PC-9 (cell line): ENCODE measurements at regions not wholly inside any gene's neighbourhood (a gene's known extent, or its start where the extent isn't known, plus 50 kb on each side); places are given as distances from the start of the nearest gene placed in this dataset.

ENCODE experiments used
- BruUV-seq: library from RNA; stranded (reverse); fragments of 400-500 nt; replicated peaks from 2 replicates; lab custom pipeline; 2021; lab: Mats Ljungman, UMichigan
- CTCF ChIA-PET: fragments of 300-600 bp; sonication (Branson Sonifier 250); formaldehyde crosslinking; loops from one replicate; lab custom pipeline; 2022; ENCODE audit warnings: antibody characterized with exemption; lab: Charles Lee
- POLR2A ChIA-PET: fragments of 300-600 bp; sonication (Branson Sonifier 250); formaldehyde crosslinking; loops from one replicate; lab custom pipeline; 2022; ENCODE audit warnings: antibody characterized with exemption; ENCODE audit not compliant: unreplicated experiment; lab: Charles Lee
- DNase-seq, 2 experiments: peaks; one replicate each; pipeline versions ENCODE4 v3.0.0 to v3.0.0-alpha.2; 2015 to 2022; ENCODE audit warnings: mixed read lengths in 1 of 2
- H2AFZ ChIP-seq: fragments of 200-600 bp; sonication (generic); 2 replicates; pipeline ENCODE4 v1.8.1; 2017; ENCODE audit warnings: antibody characterized with exemption
- H3F3A ChIP-seq: fragments of 200-600 bp; sonication (generic); 2 replicates; pipeline ENCODE4 v1.8.1; 2017; ENCODE audit warnings: antibody characterized with exemption, mild to moderate bottlenecking, low read depth; ENCODE audit not compliant: insufficient read depth
- H3K27ac ChIP-seq: fragments of 200-600 bp; sonication (generic); 2 replicates; pipeline ENCODE4 v1.6.1; 2016; ENCODE audit warnings: mixed run types
- H3K27me3 ChIP-seq: fragments of 200-600 bp; sonication (generic); 2 replicates; pipeline ENCODE4 v1.6.1; 2016; ENCODE audit warnings: low read depth, mixed run types; ENCODE audit not compliant: insufficient read depth
- H3K36me3 ChIP-seq: fragments of 200-600 bp; sonication (generic); 2 replicates; pipeline ENCODE4 v1.6.1; 2016; ENCODE audit warnings: low read depth, mixed run types
- H3K4me1 ChIP-seq: fragments of 200-600 bp; sonication (generic); replicated peaks from 2 replicates; pipeline ENCODE4 v1.6.1; 2016; ENCODE audit warnings: mixed run types; ENCODE audit not compliant: insufficient read depth
- H3K4me2 ChIP-seq: fragments of 200-600 bp; sonication (generic); 2 replicates; pipeline ENCODE4 v1.6.1; 2017; ENCODE audit warnings: mixed run types
- H3K4me3 ChIP-seq: fragments of 200-600 bp; sonication (generic); 2 replicates; pipeline ENCODE4 v1.6.1; 2016; ENCODE audit warnings: mixed run types
- H3K79me2 ChIP-seq: fragments of 200-600 bp; sonication (generic); 2 replicates; pipeline ENCODE4 v1.6.1; 2017; ENCODE audit warnings: low read depth, mixed run types
- H3K9me2 ChIP-seq: fragments of 200-600 bp; sonication (generic); 2 replicates; pipeline ENCODE4 v1.8.1; 2017; ENCODE audit warnings: mild to moderate bottlenecking; ENCODE audit not compliant: insufficient read depth
- H3K9me3 ChIP-seq: fragments of 200-600 bp; sonication (generic); 2 replicates; pipeline ENCODE4 v1.8.1; 2016; ENCODE audit warnings: low read depth; ENCODE audit not compliant: insufficient read depth
- H4K20me1 ChIP-seq: fragments of 200-600 bp; sonication (generic); 2 replicates; pipeline ENCODE4 v1.8.1; 2017; ENCODE audit not compliant: insufficient read depth
- CTCF ChIP-seq: fragments of 200-600 bp; sonication (generic); conservative IDR thresholded peaks from 2 replicates; pipeline ENCODE4 v1.6.1; 2017; ENCODE audit warnings: mixed run types, antibody characterized with exemption, mild to moderate bottlenecking, moderate library complexity
- EZH2 ChIP-seq: fragments of 200-600 bp; sonication (generic); IDR thresholded peaks from 2 replicates; pipeline ENCODE4 v1.8.0; 2017; ENCODE audit warnings: antibody characterized with exemption, low read depth
- intact Hi-C: fragments of 100-400 bp; cut with micrococcal nuclease; formaldehyde crosslinking; loops from one replicate; pipeline ENCODE4 v1.10.0; 2022; ENCODE audit not compliant: unreplicated experiment

- TF ChIP-seq CTCF (no peak), EZH2 (no peak)
- Histone ChIP-seq H3K9me3 (no peaks in the 10 kb centered on the region), H4K20me1 (no peaks in the 10 kb centered on the region), H3K27me3 (peaks cover 2% of the 10 kb centered on the region; the same call in 1 of the 2 replicates), H3K27ac (no peak overlapping the region), H3K4me1 (no peaks in the 10 kb centered on the region; the same call in 1 of the 2 replicates), H3K4me2 (no peak overlapping the region), H3K9me2 (no peaks in the 10 kb centered on the region), H3K4me3 (no peak overlapping the region), H3F3A (no peaks in the 10 kb centered on the region), H3K79me2 (no peaks in the 10 kb centered on the region), H2AFZ (no peak overlapping the region), H3K36me3 (no peaks in the 10 kb centered on the region)
- ChIA-PET POLR2A (no interaction called here), CTCF (no interaction called here)
- BruUV-seq = no TSS peak
- intact Hi-C loops = no loop called here
- DNase-seq = no peak
Measured at GRCh38 chr10:29372920-29373319, 84.0 kb downstream of the LYZL1 start.

GRCh38 chr10:29374162-29374561 is 85.3 kb downstream of the LYZL1 start:
- no TSS peak for BruUV-seq

GRCh38 chr10:29375888-29376287 is 87.0 kb downstream of the LYZL1 start:
- DNase-seq = no peak
- H3K4me3 ChIP-seq = no peak overlapping the region
- no peaks in the 10 kb centered on the region for H3F3A ChIP-seq
- no TSS peak for BruUV-seq
- intact Hi-C loops = loop anchor here (5.0 kb wide), 2 partner anchors 71 to 714 kb away; no protein-coding TSS in a partner anchor
- no peaks in the 10 kb centered on the region for H3K27me3 ChIP-seq
- TF ChIP-seq CTCF = no peak
- no peak for TF ChIP-seq EZH2
- no peak overlapping the region for H2AFZ ChIP-seq
- no peak overlapping the region for H3K4me2 ChIP-seq
- ChIA-PET CTCF (interaction anchor here (0.6 kb wide), 1 partner anchor 14 kb away, joined by 5 read pairs; no protein-coding TSS in a partner anchor), POLR2A (no interaction called here)
- H3K9me3 ChIP-seq = no peaks in the 10 kb centered on the region
- H3K79me2 ChIP-seq = no peaks in the 10 kb centered on the region
- H3K27ac ChIP-seq = no peak overlapping the region
- H3K9me2 ChIP-seq = no peaks in the 10 kb centered on the region
- no peaks in the 10 kb centered on the region; the same call in 1 of the 2 replicates for H3K4me1 ChIP-seq
- no peaks in the 10 kb centered on the region for H4K20me1 ChIP-seq
- no peaks in the 10 kb centered on the region for H3K36me3 ChIP-seq

More at GRCh38 chr10:29374162-29374561, 85.3 kb downstream of the LYZL1 start:
- DNase-seq = no peak
- Histone ChIP-seq H3K9me2 (no peaks in the 10 kb centered on the region), H2AFZ (no peak overlapping the region), H3F3A (no peaks in the 10 kb centered on the region), H3K79me2 (no peaks in the 10 kb centered on the region), H3K4me2 (no peak overlapping the region), H4K20me1 (no peaks in the 10 kb centered on the region), H3K27me3 (peaks cover 2% of the 10 kb centered on the region; the same call in 1 of the 2 replicates), H3K27ac (no peak overlapping the region), H3K4me1 (no peaks in the 10 kb centered on the region; the same call in 1 of the 2 replicates), H3K4me3 (no peak overlapping the region), H3K9me3 (no peaks in the 10 kb centered on the region), H3K36me3 (no peaks in the 10 kb centered on the region)
- ChIA-PET CTCF (no interaction called here), POLR2A (no interaction called here)
- no peak for TF ChIP-seq EZH2
- no peak for TF ChIP-seq CTCF
- intact Hi-C loops = no loop called here
